HG03196 (cell line): ENCODE measurements at regions not wholly inside any gene's neighbourhood (a gene's known extent, or its start where the extent isn't known, plus 50 kb on each side); places are given as distances from the start of the nearest gene placed in this dataset.
"Not testable (repeated sequence)": the region's sequence is repeated elsewhere in the genome, so short reads cannot be mapped to it uniquely, and the experiment has no call there.

ENCODE experiments used
- ATAC-seq: cut with Tn5 transposase; IDR thresholded peaks from one replicate; pipeline ENCODE4 v1.9.1; 2021; ENCODE audit not compliant: unreplicated experiment

DNA sequence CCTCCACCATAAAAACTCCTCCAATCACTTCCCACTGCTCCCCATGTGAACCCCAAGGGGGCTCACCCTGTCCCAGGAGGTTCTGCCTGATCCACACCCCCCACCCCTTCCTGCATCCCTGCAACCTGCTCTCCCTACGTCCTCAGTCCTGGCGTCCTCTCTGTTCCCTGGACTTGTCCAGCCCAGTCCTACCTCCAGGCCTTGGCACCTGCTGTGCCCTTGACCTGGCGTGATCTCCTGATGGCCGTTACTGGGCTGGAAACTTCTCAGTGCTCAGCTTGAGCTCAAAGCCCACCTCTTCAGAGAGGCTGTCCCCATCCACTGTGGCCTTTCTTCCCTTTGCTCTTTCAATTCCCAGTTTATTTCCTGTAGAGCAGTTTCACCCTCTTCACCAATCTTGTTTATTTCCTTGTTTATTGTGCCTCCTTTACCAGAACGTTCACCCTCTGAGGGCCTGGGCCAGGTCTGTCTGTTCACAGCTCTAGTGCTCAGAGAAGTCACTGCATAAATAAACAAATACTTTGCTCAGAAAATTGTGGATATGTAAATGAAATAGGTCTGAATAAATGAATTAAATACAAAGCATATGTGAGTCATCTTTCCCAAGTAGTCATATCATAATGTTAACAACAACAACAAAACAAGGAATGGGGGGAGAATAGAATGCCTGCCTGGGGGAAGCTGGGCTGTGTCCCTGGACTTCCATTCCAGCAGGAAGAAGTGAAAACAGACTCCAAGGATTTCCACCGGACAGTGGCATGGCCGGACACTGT lies 175.7 kb upstream of the SULF2 start:
- no peak for ATAC-seq

DNA sequence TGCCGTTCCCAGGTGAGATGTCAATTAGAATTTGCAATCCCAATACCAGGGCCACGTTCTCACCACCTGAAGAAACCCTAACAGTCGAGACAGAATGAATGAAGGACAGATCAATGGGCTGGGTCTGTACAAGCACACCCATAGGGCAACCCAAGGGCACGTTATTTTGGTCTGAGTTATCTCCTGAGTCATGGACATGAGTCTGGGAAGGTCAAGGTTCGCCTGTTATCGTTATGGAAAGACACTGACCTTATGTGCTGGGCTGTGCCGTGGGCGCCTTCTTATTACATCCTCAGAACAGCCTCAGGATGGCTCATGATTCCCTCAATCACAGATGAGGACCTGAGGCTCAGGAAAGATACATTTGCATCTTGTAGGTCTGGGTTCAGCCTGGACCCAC lies 175.0 kb upstream of the SULF2 start:
- no peak for ATAC-seq

DNA sequence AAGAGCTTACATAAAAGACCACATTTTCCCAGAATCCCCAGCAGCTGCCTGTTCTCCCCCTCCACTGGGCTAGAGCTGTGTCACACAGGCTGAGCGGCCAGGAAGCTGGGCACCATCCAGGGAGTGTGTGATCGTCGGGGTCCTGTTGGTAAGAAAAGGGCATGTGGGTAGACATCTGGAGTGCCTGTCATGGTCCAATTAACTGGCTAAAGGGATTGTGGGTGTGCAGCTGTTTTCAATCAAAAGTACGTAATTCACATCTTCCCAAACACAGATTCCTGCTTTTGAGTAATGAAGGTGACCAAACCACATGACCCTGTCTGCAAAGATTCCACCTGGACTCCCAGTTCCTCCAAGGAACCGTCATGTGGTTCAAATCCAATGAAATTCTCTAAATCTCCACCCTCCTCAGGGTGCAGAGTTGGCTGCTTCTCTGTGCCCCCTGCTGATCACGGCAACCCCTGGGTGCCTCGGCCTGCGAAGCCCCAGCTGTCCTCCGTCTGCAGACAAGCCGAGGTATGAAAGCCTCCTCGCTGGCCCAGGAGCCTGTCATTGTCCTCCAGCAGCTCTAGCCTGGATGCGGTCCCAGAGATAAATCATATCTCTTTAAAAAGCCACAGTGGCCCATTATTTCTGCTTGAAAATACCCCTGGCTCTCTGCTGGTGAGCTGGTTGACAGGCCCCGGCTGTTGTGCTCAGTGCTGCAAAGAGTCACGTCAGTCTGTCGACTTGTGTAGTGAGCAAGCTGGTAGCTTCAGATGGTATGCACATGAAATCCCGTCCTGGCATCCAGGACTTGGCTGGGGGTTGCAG lies 172.9 kb upstream of the SULF2 start:
- ATAC-seq = not testable (repeated sequence)

DNA sequence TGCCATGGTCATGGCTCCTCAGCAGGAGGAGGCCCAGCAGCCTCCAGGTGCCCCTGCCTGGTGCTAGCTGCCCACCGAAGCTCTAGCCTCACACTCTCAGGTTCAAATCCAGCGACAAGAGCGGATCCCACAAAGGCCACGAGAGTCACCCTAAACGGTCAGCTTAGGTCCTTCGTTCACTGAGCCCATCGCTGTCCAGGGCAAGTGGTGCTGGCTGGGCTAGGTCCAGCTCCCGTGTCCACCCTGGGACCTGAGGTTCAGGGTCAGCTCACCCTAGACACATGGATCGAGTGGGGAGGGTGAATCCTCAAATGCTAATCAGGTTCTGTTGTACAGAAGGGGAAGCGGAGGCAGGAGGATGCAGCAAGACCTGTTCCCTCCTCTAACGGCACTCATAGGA lies 171.9 kb upstream of the SULF2 start:
- no peak for ATAC-seq

DNA sequence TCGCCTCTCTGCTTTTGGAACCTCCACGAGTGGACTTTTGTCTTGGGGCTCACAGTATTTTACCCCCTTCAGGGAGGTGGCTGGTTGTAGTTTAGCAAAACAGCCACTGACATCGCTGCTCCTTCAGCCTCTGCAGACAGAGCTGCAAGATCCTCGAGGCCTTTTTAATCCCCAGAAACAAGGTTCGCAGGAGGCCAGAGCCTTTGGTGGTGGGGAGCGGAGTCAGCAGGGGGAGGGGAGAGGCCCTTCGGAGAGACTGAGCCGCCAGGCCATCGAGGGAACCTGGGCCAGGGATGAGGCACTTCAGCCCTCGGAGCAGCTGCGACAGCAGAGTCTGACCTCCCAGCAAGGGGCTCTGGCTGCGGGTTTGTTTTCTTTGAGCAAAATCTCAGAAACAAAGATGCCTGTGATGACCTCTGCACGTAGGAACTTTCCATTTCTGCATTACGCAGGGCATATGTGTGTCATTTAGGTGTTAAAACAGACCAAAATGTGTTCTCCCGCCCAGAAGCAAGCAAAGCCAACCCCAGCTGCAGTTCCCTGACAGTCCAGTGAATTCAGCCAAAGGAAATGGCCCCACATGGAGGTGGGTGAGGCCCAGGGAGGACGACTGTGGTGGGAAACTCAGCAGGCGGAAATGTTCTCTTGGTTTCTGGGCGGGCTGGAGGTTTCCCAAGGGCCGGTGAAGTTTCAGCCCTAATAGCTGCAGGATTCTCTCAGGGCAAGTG lies 171.2 kb upstream of the SULF2 start:
- no peak for ATAC-seq

DNA sequence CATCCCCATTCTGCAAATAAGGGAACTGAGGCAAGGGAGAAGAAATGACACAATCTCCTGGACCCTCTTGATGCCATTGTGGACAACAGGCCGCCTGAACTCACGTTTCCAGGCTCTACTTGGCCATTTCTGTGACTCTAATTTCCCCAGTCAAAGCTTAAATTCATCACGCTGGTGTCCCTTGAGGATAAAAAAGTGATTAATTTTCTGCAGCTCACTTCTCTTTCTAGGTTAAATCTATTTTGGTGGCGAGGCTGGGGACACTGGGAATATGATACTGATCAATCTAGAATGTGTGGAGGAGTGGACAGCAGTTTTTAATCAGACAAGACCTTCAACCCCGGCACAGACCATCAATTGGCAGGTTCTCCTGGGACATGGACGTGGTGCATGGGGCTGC lies 168.2 kb upstream of the SULF2 start:
- ATAC-seq = no peak

DNA sequence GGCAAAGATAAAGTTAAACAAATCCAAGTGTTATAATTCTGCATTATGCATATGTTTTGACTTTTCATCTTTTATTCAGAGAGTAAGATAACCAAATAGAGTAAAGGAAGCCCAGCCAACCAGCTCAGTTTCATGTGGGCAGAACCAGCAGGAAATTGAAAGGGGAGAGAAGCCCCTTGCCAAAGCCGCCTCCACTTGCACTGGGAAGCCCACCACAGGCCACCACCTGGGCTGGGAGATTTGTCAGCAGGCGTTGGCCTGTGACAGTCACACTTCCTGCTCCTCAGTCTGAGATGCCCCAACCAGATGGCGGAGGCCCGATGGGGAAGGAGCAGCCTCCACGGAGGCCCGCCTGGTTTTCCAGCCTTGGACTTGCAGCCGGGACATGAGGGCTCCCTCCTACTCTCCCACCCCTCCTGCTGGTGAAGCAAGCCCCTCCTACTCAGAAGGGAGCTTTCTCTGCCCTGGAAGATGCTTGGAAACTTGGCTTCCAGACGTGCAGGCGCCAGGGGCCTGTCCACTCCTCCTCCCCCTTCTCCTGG lies 166.8 kb upstream of the SULF2 start:
- no peak for ATAC-seq

DNA sequence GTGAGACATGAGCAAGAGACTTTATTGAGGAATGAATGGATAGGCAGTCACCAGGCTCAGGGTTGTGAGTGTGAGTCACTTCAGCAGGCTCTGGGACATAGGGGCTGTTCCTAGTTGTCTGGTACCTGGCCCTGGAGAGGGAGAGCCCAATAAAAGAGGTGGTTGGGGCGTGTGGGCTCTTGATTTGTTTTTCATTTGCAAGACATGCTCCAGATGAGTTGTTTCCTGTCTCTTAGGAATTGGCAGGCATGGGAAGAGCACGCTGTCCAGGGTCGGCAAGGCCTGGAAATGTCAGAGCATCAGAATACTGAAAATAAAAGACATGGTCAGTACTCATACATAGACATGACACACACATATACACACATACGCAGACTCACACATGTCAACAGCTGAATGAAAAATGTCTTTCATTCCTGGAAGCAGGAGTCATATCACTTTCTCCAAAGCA lies 166.3 kb upstream of the SULF2 start:
- ATAC-seq = no peak

DNA sequence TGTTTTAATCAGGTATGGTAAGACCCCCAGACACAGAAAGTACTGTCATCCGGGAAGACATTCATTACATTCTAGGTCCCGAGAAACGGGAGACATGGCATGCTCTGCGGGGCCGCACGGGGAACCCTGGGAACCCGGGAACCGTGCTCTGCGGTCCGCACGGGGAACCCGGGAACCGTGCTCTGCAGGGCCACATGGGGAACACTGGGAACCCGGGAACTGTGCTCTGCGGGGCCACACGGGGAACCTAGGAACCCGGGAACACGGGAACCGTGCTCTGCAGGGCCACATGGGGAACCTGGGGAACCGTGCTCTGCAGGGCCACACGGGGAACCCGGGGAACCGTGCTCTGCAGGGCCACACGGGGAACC lies 165.6 kb upstream of the SULF2 start:
- ATAC-seq = no peak

DNA sequence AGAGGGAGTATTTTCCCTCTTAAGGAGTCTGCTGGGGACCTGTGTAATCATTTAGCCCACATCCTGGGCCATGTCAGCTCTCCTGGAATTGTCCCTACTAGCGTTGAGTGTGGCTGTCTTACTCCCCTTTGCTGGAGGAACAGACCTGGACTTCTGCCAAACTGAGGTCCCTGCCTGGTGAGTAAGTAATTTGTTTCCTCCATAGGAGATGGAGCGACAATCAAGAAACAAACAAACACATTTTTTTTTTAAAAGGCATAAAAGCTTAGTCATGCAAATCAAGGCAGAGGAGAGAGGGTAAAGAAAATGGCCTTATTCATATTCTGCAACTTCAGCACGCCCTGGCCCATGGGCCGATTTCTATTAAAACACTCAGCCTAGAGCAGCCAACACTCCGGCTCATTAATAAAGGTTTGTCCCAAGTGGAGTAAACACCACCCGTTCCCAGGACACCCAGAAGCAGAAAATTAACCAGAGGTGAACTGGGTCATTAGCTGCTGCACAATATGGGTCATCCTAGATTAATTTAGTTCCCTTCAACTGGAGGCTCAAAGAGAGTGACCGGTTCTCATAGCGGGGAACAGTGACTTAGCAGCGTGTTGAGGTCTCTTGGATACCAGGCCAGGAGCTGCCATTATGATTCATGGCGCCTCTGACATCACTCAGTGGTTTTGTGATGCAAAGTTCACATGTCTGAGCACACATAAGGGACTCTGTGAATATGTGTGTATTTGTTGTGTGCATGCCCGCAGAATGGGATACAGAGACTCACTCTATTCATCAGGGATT lies 165.0 kb upstream of the SULF2 start:
- ATAC-seq = no peak

DNA sequence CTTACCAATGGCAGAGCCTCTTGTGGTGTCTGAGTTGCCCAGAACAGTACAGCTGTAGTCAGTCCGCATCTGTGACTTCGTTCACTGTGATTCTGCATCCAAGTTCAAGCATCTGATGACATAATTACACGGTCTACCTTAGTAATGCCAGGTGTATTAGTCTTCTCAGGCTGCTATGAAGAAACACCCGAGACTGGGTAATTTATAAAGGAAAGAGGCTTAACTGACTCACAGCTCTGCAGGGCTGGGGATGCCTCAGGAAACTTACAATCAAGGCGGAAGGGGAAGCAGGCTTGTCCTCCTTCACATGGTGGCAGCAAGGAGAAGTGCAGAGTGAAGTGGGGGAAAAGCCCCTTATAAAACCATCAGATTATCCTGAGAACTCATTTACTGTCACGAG lies 163.9 kb upstream of the SULF2 start:
- ATAC-seq = no peak

DNA sequence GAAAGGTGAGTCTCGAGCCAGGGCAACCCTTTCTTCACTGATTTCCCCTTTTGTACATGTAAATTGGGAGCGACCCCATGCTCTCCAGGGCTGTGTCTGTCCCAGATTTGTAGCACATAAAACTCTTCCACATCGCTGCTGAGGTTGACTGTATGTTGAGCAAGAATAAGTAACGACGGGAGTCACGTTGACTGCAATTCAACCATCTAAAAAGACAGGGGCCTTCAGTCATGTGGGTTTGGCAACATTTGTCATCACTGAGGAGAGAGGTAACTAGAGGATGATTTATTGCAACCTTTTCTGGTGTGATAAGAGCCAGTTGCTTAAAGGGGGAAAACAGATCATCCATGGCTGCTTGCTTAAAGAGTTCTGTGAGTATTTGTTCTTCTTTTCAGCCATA lies 159.4 kb upstream of the SULF2 start:
- ATAC-seq = no peak

DNA sequence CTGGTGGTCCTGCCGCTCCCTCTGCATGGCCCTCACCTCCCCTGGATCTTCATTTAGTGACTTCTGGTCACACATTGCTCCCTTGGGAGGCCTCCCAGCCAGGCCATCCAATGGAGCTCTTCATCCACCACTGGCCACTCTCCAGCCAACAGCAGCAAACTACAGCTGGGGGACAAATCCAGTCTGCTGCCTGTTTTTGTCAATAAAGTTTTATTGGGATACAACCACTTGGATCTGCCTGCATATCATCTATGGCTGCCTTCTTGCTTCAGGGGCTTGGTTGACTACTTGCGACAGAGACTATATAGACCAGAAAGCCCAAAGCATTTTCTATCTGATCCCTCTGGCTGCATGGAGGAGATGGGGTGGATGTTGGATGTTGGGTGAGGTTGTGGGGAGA lies 156.6 kb upstream of the SULF2 start:
- ATAC-seq = no peak

DNA sequence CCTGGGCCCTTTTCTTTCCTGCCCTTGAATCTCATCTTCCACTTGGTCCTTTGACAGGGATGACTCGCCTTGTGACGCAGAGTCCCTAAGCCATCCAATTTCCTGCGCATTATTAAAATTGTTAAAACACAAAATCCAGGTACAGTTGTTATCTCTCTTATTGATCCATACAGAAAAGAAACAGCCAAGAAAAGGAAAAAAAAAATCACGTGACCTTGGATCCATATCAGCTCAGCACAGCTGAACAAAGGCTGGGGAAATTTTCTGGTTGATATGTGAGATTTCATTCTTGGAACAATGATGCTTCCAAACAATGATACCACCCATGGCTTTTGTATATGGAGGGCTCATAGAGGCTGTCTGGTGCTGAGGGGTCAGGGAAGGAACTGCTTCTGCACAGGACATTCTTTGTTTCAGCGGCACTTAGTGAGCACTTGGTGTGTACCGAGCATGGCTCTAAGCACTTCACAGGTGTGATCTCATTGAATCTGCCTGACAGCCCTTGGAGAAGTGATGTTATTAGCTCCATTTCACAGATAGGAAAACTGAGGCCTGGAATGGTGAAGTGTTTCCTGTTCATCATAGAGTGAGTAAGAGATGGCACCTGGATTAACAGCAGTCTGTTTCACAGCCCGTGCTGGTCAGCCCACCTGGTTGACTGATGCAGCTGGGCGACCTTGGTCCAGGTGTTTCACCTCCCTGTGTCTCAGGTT lies 155.0 kb upstream of the SULF2 start:
- ATAC-seq = no peak

DNA sequence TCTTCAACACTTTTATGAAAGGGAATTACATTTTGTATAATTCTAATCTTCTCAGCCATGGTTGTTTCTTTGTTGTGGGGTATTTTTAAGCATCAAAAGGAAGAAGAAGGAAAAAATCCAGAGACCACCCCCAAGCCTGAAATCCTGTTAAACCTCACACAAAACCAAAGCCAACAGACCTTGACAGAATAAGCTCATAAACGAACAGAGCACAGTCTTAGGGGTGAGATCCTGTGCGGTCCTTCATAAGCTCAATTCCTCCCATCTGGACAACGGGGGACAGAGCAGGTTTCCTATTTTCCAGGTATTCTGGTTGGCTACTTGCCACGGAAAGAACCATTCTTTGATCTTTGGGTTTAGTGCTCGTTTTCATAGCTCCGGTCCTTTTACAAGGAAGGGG lies 151.3 kb upstream of the SULF2 start:
- no peak for ATAC-seq

DNA sequence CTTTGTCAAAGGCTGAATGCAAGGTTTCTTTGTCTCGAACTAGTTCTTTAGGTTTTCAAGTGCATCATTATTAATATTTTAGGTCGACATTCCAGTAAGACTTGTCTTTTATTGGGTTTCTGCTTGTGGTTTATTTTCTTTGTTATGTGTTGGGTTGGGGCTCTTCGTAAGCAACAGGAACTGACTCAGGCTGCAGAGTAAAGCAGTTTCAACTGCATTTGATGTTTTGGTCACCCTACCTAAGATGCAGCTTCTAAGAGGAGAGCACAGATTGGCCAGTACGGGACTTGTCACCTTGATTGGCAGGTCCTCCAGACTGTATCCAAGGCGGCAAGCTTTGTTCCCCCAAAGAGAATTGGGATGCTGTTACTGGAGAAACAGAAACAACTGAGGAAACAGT lies 149.5 kb upstream of the SULF2 start:
- no peak for ATAC-seq

DNA sequence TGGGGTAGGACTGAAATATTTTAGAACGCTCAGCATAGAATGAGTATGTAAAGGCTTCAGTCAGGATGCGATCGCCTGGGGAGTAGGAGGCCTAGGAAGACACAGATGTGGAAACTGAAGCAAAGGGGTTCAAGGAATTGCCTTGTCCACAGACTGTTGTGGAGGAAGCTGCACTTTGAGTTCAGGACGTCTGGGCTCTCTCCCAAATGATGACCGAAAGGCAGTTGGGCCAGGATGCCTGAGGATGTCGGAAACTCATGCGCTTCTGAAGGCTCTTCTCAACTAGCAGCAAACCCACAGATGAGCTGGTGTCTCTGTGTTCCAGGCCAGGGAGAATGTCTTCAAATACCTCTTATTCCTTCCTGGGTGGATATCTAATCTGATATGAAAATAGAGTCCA lies 146.2 kb upstream of the SULF2 start:
- ATAC-seq = no peak

DNA sequence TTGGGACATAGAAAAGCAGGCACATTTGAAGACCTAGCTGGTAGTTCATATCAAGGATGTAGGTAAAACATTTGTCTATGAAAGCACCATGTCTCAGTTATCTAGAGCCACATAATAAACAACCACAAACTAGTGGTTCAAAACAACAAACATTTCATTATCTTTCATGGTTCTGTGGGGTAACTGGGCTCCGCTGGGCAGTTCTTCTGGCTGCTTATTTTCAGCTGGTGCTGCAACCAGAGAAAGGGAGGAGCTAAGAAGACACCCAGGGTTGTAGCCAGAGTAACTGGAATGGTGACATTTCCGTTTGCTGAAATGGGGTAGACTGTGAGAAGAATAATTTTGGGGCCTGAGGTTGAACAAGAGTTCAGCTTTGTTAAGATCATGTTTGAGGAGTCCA lies 145.7 kb upstream of the SULF2 start:
- no peak for ATAC-seq

DNA sequence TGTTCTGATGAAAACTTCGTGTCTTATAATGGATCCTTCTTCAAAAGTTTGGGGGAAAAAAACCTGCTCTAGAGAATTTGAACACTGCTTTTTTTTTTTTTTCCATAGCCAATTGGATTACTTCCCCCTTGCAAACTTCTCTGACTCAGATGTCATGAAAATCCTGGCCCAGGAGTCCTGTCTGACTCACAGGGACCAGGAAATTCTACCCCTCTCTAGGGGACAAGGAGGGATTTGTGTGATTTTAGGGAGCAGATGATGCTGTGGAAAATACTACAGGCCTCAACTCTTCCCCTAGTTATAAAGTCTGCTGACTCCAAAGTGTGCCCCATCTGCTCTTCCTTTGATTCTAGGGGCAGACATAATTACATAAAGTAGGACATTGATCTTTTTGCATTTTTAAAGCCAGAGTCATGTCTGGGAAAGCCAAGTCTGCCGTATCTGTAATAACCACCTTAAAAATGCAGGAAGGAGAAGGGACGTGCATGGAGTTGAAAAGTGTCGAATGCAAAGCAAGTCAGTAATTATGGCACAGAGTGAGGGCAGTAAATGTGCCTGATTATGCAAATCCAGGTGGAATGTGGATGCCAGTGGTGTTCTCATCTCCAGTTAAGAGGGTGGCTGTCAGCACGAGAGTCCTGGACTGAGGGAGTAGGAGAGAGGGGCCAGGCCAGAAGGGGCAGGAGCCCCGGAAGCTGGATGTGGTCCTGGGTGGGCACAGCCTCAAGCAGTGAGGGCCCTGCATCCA lies 144.3 kb upstream of the SULF2 start:
- no peak for ATAC-seq
